GM18909 (cell line): ENCODE measurements at regions not wholly inside any gene's neighbourhood (a gene's known extent, or its start where the extent isn't known, plus 50 kb on each side); places are given as distances from the start of the nearest gene placed in this dataset.

Experiments used
- ATAC-seq: cut with Tn5 transposase; IDR thresholded peaks from one replicate; pipeline ENCODE4 v1.9.1; 2021; ENCODE audit warnings: mild to moderate bottlenecking; ENCODE audit not compliant: unreplicated experiment, poor library complexity

- no peak for ATAC-seq
These were observed 121.5 kb upstream of the B3GAT1 start for GRCh38 chr11:134533511-134533910.

GRCh38 chr11:134532921-134533421 lies 120.9 kb upstream of the B3GAT1 start:
- ATAC-seq = no peak

GRCh38 chr11:134532131-134532920 lies 120.3 kb upstream of the B3GAT1 start:
- ATAC-seq = no peak

- no peak for ATAC-seq
These were observed 119.5 kb upstream of the B3GAT1 start for GRCh38 chr11:134531327-134532130.

GRCh38 chr11:134530636-134531326 lies 118.7 kb upstream of the B3GAT1 start:
- ATAC-seq = no peak

GRCh38 chr11:134529212-134530096 lies 117.4 kb upstream of the B3GAT1 start:
- no peak for ATAC-seq

GRCh38 chr11:134528453-134528852 lies 116.4 kb upstream of the B3GAT1 start:
- no peak for ATAC-seq

- ATAC-seq = no peak
These were observed 115.6 kb upstream of the B3GAT1 start for GRCh38 chr11:134527382-134528243.

- ATAC-seq = no peak
These were observed 113.1 kb upstream of the B3GAT1 start for GRCh38 chr11:134524896-134525845.

GRCh38 chr11:134524201-134524600 lies 112.2 kb upstream of the B3GAT1 start:
- no peak for ATAC-seq

- no peak for ATAC-seq
These were observed 110.9 kb upstream of the B3GAT1 start for GRCh38 chr11:134522782-134523570.

- ATAC-seq = no peak
These were observed 109.6 kb upstream of the B3GAT1 start for GRCh38 chr11:134521452-134522289.

GRCh38 chr11:134521001-134521400 lies 109.0 kb upstream of the B3GAT1 start:
- no peak for ATAC-seq

GRCh38 chr11:134519788-134520187 lies 107.7 kb upstream of the B3GAT1 start:
- ATAC-seq = no peak

- ATAC-seq = no peak
These were observed 107.3 kb upstream of the B3GAT1 start for GRCh38 chr11:134519390-134519750.
